ENCODE measurements at regions not wholly inside any gene's neighbourhood (a gene's known extent, or its start where the extent isn't known, plus 50 kb on each side); places are given as distances from the start of the nearest gene placed in this dataset.
"Not testable (repeated sequence)": the region's sequence is repeated elsewhere in the genome, so short reads cannot be mapped to it uniquely, and the experiment has no call there.

- Mint-ChIP-seq H3K4me3 (no peak overlapping the region), H3K27me3 (no peaks in the 10 kb centered on the region), H3K9me3 (peaks cover 3% of the 10 kb centered on the region), H3K27ac (no peak overlapping the region), H3K36me3 (ENCODE audit: low read depth) (peaks cover 3% of the 10 kb centered on the region), H3K4me1 (no peaks in the 10 kb centered on the region)
- ATAC-seq (no peak), DNase-seq (no peak)
Observed at GRCh38 chr17:13884347-13884746, 185.0 kb upstream of the COX10 start.

GRCh38 chr17:13885550-13885949 is 183.8 kb upstream of the COX10 start:
- Mint-ChIP-seq H3K27ac (no peak overlapping the region), H3K27me3 (no peaks in the 10 kb centered on the region), H3K4me3 (no peak overlapping the region), H3K36me3 (ENCODE audit: low read depth) (peaks cover 1% of the 10 kb centered on the region), H3K4me1 (no peaks in the 10 kb centered on the region), H3K9me3 (peaks cover under 1% of the 10 kb centered on the region)
- ATAC-seq: no peak
- no peak for DNase-seq

- H3K9me3 Mint-ChIP-seq: no peaks in the 10 kb centered on the region
- no peaks in the 10 kb centered on the region for H3K4me1 Mint-ChIP-seq
- no peaks in the 10 kb centered on the region for H3K36me3 Mint-ChIP-seq (ENCODE audit: low read depth)
- no peaks in the 10 kb centered on the region for H3K27me3 Mint-ChIP-seq
- DNase-seq (no peak), ATAC-seq (no peak)
- H3K4me3 Mint-ChIP-seq: no peak overlapping the region
- no peak overlapping the region for H3K27ac Mint-ChIP-seq
Observed at GRCh38 chr17:13885953-13886889, 183.1 kb upstream of the COX10 start.

- H3K27ac Mint-ChIP-seq: no peak overlapping the region
- no peaks in the 10 kb centered on the region for H3K36me3 Mint-ChIP-seq (ENCODE audit: low read depth)
- no peaks in the 10 kb centered on the region for H3K27me3 Mint-ChIP-seq
- ATAC-seq: no peak
- no peaks in the 10 kb centered on the region for H3K9me3 Mint-ChIP-seq
- no peak for DNase-seq
- H3K4me1 Mint-ChIP-seq: no peaks in the 10 kb centered on the region
- H3K4me3 Mint-ChIP-seq: no peak overlapping the region
Observed at GRCh38 chr17:13888056-13888609, 181.2 kb upstream of the COX10 start.

GRCh38 chr17:13908971-13909370 is 160.3 kb upstream of the COX10 start:
- H3K36me3 Mint-ChIP-seq (ENCODE audit: low read depth); DNase-seq; H3K9me3 Mint-ChIP-seq; H3K4me3 Mint-ChIP-seq; ATAC-seq; H3K27ac Mint-ChIP-seq; H3K27me3 Mint-ChIP-seq; H3K4me1 Mint-ChIP-seq: not testable (repeated sequence)

GRCh38 chr17:13909901-13910519 is 159.3 kb upstream of the COX10 start:
- Mint-ChIP-seq H3K27me3 (no peaks in the 10 kb centered on the region), H3K27ac (no peak overlapping the region)

GRCh38 chr17:13917634-13918033 is 151.7 kb upstream of the COX10 start:
- no peaks in the 10 kb centered on the region for H3K9me3 Mint-ChIP-seq

More at GRCh38 chr17:13909901-13910519, 159.3 kb upstream of the COX10 start:
- DNase-seq: no peak
- no peaks in the 10 kb centered on the region for H3K4me1 Mint-ChIP-seq
- no peak for ATAC-seq
- H3K36me3 Mint-ChIP-seq (ENCODE audit: low read depth): no peaks in the 10 kb centered on the region
- H3K4me3 Mint-ChIP-seq: no peak overlapping the region
- H3K9me3 Mint-ChIP-seq: no peaks in the 10 kb centered on the region

GRCh38 chr17:13918247-13918646 is 151.1 kb upstream of the COX10 start:
- H3K4me3 Mint-ChIP-seq: no peak overlapping the region
- no peak for ATAC-seq
- H3K27me3 Mint-ChIP-seq: no peaks in the 10 kb centered on the region
- H3K9me3 Mint-ChIP-seq: no peaks in the 10 kb centered on the region
- H3K36me3 Mint-ChIP-seq (ENCODE audit: low read depth): no peaks in the 10 kb centered on the region
- H3K27ac Mint-ChIP-seq: no peak overlapping the region
- no peak for DNase-seq
- H3K4me1 Mint-ChIP-seq: peaks cover 13% of the 10 kb centered on the region

More at GRCh38 chr17:13917634-13918033, 151.7 kb upstream of the COX10 start:
- DNase-seq: no peak
- H3K36me3 Mint-ChIP-seq (ENCODE audit: low read depth): no peaks in the 10 kb centered on the region
- H3K4me3 Mint-ChIP-seq: no peak overlapping the region
- ATAC-seq: no peak
- peaks cover 13% of the 10 kb centered on the region for H3K4me1 Mint-ChIP-seq
- H3K27me3 Mint-ChIP-seq: no peaks in the 10 kb centered on the region
- no peak overlapping the region for H3K27ac Mint-ChIP-seq

- H3K27ac Mint-ChIP-seq: no peak overlapping the region
- DNase-seq (no peak), ATAC-seq (no peak)
- H3K4me1 Mint-ChIP-seq: peaks cover 13% of the 10 kb centered on the region
- no peaks in the 10 kb centered on the region for H3K9me3 Mint-ChIP-seq
- H3K4me3 Mint-ChIP-seq: no peak overlapping the region
- H3K36me3 Mint-ChIP-seq (ENCODE audit: low read depth): no peaks in the 10 kb centered on the region
- H3K27me3 Mint-ChIP-seq: no peaks in the 10 kb centered on the region
Observed at GRCh38 chr17:13919818-13920217, 149.5 kb upstream of the COX10 start.

GRCh38 chr17:13920413-13920812 is 148.9 kb upstream of the COX10 start:
- ATAC-seq: no peak
- H3K9me3 Mint-ChIP-seq: no peaks in the 10 kb centered on the region
- peaks cover 13% of the 10 kb centered on the region for H3K4me1 Mint-ChIP-seq
- no peak for DNase-seq
- no peaks in the 10 kb centered on the region for H3K36me3 Mint-ChIP-seq (ENCODE audit: low read depth)
- no peak overlapping the region for H3K27ac Mint-ChIP-seq
- H3K4me3 Mint-ChIP-seq: no peak overlapping the region
- no peaks in the 10 kb centered on the region for H3K27me3 Mint-ChIP-seq

GRCh38 chr17:13921841-13922776 is 147.2 kb upstream of the COX10 start:
- Mint-ChIP-seq H3K4me3 (no peak overlapping the region), H3K9me3 (no peaks in the 10 kb centered on the region), H3K36me3 (ENCODE audit: low read depth) (no peaks in the 10 kb centered on the region), H3K27me3 (no peaks in the 10 kb centered on the region), H3K27ac (no peak overlapping the region), H3K4me1 (peaks cover 13% of the 10 kb centered on the region)
- ATAC-seq (no peak), DNase-seq (no peak)

- Mint-ChIP-seq H3K4me3 (no peak overlapping the region), H3K27me3 (no peaks in the 10 kb centered on the region), H3K36me3 (ENCODE audit: low read depth) (no peaks in the 10 kb centered on the region), H3K9me3 (no peaks in the 10 kb centered on the region), H3K4me1 (peaks cover 13% of the 10 kb centered on the region), H3K27ac (no peak overlapping the region)
- DNase-seq (no peak), ATAC-seq (no peak)
Observed at GRCh38 chr17:13922885-13923284, 146.4 kb upstream of the COX10 start.

- ATAC-seq: no peak
- H3K4me3 Mint-ChIP-seq: no peak overlapping the region
- no peaks in the 10 kb centered on the region for H3K36me3 Mint-ChIP-seq (ENCODE audit: low read depth)
- H3K9me3 Mint-ChIP-seq: peaks cover 6% of the 10 kb centered on the region
- peaks cover 5% of the 10 kb centered on the region for H3K4me1 Mint-ChIP-seq
- no peaks in the 10 kb centered on the region for H3K27me3 Mint-ChIP-seq
- no peak overlapping the region for H3K27ac Mint-ChIP-seq
- DNase-seq: no peak
Observed at GRCh38 chr17:13925579-13925978, 143.7 kb upstream of the COX10 start.

- ATAC-seq (no peak), DNase-seq (no peak)
- Mint-ChIP-seq H3K9me3 (peaks cover 15% of the 10 kb centered on the region), H3K27me3 (no peaks in the 10 kb centered on the region), H3K27ac (peak overlapping the region; percentile 17), H3K4me1 (peaks cover 16% of the 10 kb centered on the region), H3K36me3 (ENCODE audit: low read depth) (peaks cover 3% of the 10 kb centered on the region), H3K4me3 (no peak overlapping the region)
Observed at GRCh38 chr17:13931111-13931526, 138.2 kb upstream of the COX10 start.

Measured in activated naive CD8-positive, alpha-beta T cell treated with anti-CD3 and anti-CD28 coated beads, Interleukin-2, amount 50 U/mL, for 24 hours (primary cell).